ENCODE measurements at regions not wholly inside any gene's neighbourhood (a gene's known extent, or its start where the extent isn't known, plus 50 kb on each side); places are given as distances from the start of the nearest gene placed in this dataset.

DNA sequence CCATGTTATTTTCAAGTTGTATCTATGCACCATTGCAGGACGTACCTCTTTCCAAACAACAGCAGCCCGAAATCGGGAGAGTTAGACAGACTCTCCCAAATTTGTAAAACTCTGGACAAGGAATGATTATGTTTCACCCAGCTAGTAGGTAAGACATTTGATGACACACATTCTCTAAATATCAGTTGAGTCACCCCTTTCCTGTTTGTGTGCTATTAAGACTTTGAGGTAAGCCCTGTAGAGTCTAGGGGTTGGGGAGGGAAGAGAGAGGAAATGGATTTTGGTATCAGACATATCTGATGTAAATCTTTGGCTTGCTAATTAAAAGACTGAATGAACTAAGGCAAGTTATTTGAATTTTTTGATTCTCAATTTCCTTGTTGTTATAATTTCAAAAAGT is 999.0 kb downstream of the TUSC7 start:
- TF ChIP-seq SNAI2 (CRISPR knock-in tag; IDR thresholded peaks at IDR 0.05) (no peak), ISL1 (CRISPR knock-in tag; IDR thresholded peaks at IDR 0.05) (no peak)
- TF ChIP-seq, protein P1, sequence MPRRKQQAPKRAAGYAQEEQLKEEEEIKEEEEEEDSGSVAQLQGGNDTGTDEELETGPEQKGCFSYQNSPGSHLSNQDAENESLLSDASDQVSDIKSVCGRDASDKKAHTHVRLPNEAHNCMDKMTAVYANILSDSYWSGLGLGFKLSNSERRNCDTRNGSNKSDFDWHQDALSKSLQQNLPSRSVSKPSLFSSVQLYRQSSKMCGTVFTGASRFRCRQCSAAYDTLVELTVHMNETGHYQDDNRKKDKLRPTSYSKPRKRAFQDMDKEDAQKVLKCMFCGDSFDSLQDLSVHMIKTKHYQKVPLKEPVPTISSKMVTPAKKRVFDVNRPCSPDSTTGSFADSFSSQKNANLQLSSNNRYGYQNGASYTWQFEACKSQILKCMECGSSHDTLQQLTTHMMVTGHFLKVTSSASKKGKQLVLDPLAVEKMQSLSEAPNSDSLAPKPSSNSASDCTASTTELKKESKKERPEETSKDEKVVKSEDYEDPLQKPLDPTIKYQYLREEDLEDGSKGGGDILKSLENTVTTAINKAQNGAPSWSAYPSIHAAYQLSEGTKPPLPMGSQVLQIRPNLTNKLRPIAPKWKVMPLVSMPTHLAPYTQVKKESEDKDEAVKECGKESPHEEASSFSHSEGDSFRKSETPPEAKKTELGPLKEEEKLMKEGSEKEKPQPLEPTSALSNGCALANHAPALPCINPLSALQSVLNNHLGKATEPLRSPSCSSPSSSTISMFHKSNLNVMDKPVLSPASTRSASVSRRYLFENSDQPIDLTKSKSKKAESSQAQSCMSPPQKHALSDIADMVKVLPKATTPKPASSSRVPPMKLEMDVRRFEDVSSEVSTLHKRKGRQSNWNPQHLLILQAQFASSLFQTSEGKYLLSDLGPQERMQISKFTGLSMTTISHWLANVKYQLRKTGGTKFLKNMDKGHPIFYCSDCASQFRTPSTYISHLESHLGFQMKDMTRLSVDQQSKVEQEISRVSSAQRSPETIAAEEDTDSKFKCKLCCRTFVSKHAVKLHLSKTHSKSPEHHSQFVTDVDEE (CRISPR knock-in tag; IDR thresholded peaks at IDR 0.05) = no peak

Measured in SK-N-SH treated with all-trans-retinoic acid at 6 μM for 48 hours (cell line).